ENCODE measurements at regions not wholly inside any gene's neighbourhood (a gene's known extent, or its start where the extent isn't known, plus 50 kb on each side); places are given as distances from the start of the nearest gene placed in this dataset.

DNA sequence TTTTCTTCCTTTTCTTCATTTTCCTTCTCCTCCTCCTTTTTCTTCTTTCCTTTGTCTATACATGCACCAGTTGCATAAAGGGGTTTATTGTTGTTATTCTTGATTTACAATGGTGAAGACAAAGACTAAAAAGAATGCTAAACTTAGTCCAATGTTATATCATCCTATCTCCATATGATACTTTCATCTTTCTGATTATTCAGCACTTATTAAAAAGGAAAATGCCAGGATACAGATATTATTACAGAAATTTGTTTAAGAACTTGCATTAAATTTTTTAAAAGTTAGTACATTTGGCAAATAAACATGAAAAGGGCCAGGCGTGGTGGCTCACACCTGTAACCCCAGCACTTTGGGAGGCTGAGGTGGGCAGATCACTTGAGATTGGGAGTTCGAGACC, 1074.9 kb downstream of the EFNA5 start:
- Histone ChIP-seq H3K4me3 (ENCODE audit: low read depth, low read length) (no peak overlapping the region), H3K27me3 (ENCODE audit: control insufficient read depth, insufficient read depth, low read length) (no peaks in the 10 kb centered on the region), H3K36me3 (ENCODE audit: control insufficient read depth, insufficient read depth, low read length) (no peaks in the 10 kb centered on the region)
- DNase-seq (ENCODE audit: low read depth) (no peak), FAIRE-seq (no peak)
- TF ChIP-seq, protein P1, sequence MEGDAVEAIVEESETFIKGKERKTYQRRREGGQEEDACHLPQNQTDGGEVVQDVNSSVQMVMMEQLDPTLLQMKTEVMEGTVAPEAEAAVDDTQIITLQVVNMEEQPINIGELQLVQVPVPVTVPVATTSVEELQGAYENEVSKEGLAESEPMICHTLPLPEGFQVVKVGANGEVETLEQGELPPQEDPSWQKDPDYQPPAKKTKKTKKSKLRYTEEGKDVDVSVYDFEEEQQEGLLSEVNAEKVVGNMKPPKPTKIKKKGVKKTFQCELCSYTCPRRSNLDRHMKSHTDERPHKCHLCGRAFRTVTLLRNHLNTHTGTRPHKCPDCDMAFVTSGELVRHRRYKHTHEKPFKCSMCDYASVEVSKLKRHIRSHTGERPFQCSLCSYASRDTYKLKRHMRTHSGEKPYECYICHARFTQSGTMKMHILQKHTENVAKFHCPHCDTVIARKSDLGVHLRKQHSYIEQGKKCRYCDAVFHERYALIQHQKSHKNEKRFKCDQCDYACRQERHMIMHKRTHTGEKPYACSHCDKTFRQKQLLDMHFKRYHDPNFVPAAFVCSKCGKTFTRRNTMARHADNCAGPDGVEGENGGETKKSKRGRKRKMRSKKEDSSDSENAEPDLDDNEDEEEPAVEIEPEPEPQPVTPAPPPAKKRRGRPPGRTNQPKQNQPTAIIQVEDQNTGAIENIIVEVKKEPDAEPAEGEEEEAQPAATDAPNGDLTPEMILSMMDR (IDR thresholded peaks at IDR 0.05; ENCODE audit: insufficient read depth, low read length, severe bottlenecking), result no peak

DNA sequence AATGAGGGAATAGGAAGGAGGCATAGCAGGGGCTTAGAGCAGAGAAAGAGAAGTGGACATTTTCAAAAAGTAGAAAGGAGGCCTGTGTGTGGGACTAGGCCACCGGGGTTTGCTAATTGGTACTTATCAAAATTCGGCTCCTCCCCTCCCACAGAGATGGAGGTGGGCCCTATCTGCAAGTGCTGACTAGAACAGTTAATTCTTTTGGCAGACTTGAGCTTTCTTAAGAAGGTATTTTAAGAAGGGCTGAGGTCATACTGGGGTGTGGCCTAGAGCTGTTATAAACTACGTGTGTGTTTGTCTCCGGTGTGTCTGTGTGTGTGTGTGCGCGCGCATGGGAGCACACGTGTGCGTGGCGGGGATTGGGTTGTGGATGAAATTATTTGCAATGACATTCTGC, 1086.5 kb downstream of the EFNA5 start:
- Histone ChIP-seq H3K36me3 (ENCODE audit: control insufficient read depth, insufficient read depth, low read length) (no peaks in the 10 kb centered on the region), H3K27me3 (ENCODE audit: control insufficient read depth, insufficient read depth, low read length) (no peaks in the 10 kb centered on the region), H3K4me3 (ENCODE audit: low read depth, low read length) (no peak overlapping the region)
- TF ChIP-seq, protein P1 (IDR thresholded peaks at IDR 0.05; ENCODE audit: insufficient read depth, low read length, severe bottlenecking), result no peak
- FAIRE-seq (no peak), DNase-seq (ENCODE audit: low read depth) (no peak)

DNA sequence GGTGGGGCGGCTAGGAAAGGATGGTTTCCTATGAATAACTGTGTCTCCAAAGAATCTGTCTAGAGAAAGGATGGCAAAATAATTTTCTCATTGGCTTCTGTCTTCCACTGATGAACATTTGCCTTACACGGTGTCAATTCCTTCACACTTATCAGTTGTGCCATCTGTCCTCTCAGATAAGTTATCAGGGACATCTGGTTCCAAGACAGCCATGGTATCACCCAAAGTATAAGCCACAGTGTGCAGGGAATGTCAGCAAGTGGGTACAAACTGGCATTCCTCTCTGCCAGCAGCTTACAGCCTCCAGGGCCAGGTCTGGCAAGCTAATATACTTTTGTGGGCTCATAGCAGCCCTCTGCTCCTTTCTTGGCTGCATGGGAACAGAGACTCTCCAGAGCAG, 1092.0 kb downstream of the EFNA5 start:
- Histone ChIP-seq H3K4me3 (ENCODE audit: low read depth, low read length) (no peak overlapping the region), H3K27me3 (ENCODE audit: control insufficient read depth, insufficient read depth, low read length) (no peaks in the 10 kb centered on the region), H3K36me3 (ENCODE audit: control insufficient read depth, insufficient read depth, low read length) (no peaks in the 10 kb centered on the region)
- TF ChIP-seq, protein P1 (IDR thresholded peaks at IDR 0.05; ENCODE audit: insufficient read depth, low read length, severe bottlenecking), result no peak
- DNase-seq (ENCODE audit: low read depth), result no peak
- FAIRE-seq, result no peak

DNA sequence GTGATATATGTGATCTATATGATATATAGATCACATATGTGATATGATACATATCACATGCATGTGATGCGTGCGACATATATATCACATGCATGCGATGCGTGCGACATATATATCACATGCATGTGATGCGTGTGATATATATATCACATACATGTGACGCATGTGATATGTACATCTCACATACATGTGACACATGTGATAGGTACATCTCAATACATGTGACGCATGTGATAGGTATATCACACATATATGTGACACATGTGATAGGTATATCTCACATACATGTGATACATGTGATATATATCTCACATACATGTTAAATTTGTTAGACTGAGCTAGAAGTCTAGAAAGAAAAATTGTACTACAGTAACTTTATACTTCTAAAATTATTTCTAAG, 1095.9 kb downstream of the EFNA5 start:
- no peak overlapping the region for H3K4me3 ChIP-seq (ENCODE audit: low read depth, low read length)
- H3K36me3 ChIP-seq (ENCODE audit: control insufficient read depth, insufficient read depth, low read length), result no peaks in the 10 kb centered on the region
- H3K27me3 ChIP-seq (ENCODE audit: control insufficient read depth, insufficient read depth, low read length), result no peaks in the 10 kb centered on the region
- DNase-seq (ENCODE audit: low read depth) (no peak), FAIRE-seq (no peak)
- TF ChIP-seq, protein P1 (IDR thresholded peaks at IDR 0.05; ENCODE audit: insufficient read depth, low read length, severe bottlenecking), result no peak

DNA sequence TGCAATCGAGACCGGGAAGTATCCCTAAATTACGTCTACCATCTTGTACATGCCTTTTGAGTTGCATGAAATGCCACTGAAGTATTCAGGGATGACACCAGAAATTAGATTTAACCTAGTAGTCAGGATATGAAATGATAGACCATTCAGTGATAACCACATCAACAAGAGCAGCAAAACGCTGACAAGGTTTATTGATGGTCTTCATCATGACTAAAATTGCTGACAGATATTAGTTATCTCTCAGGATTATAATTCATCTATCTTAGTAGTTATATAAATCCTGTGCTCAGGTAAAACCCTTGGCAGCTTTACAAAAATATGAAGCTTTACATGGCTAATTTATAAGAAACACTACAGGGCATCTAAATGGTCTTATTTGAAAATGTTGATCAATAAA, 1104.7 kb downstream of the EFNA5 start:
- Histone ChIP-seq H3K4me3 (ENCODE audit: low read depth, low read length) (no peak overlapping the region), H3K36me3 (ENCODE audit: control insufficient read depth, insufficient read depth, low read length) (no peaks in the 10 kb centered on the region), H3K27me3 (ENCODE audit: control insufficient read depth, insufficient read depth, low read length) (no peaks in the 10 kb centered on the region)
- FAIRE-seq (no peak), DNase-seq (ENCODE audit: low read depth) (no peak)
- TF ChIP-seq, protein P1 (IDR thresholded peaks at IDR 0.05; ENCODE audit: insufficient read depth, low read length, severe bottlenecking), result no peak

DNA sequence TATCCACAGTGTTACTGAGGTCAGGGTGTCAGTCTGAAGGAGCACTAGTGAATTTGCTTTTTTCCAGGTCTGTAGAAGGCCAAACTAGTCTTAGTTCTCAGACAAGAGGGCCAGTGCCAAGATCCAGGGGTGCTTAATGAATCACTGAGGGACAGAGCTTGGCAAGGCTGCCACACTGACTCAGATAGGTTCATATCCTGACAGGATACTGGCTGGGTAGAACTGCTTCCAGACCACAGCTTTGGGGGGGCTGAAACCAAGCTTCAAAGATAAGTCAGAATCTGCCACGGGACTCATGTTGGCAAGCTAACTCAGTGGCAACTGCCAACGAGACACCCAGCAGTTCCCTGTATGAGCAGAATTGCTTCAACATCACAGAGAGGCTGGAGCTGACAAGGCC, 1125.4 kb downstream of the EFNA5 start:
- TF ChIP-seq, protein P1 (IDR thresholded peaks at IDR 0.05; ENCODE audit: insufficient read depth, low read length, severe bottlenecking), result no peak
- DNase-seq (ENCODE audit: low read depth), result peak; percentile 54
- Histone ChIP-seq H3K4me3 (ENCODE audit: low read depth, low read length) (no peak overlapping the region), H3K27me3 (ENCODE audit: control insufficient read depth, insufficient read depth, low read length) (no peaks in the 10 kb centered on the region), H3K36me3 (ENCODE audit: control insufficient read depth, insufficient read depth, low read length) (no peaks in the 10 kb centered on the region)
- FAIRE-seq, result no peak
